GM19438 (cell line): ENCODE measurements at regions not wholly inside any gene's neighbourhood (a gene's known extent, or its start where the extent isn't known, plus 50 kb on each side); places are given as distances from the start of the nearest gene placed in this dataset.

Source experiments
- ATAC-seq: cut with Tn5 transposase; IDR thresholded peaks from one replicate; pipeline ENCODE4 v1.9.1; 2021; ENCODE audit warnings: low read depth; ENCODE audit not compliant: unreplicated experiment

GRCh38 chr1:191546803-191547202 lies 611.5 kb upstream of the RGS18 start:
- no peak for ATAC-seq

GRCh38 chr1:191551019-191551418 lies 607.2 kb upstream of the RGS18 start:
- no peak for ATAC-seq

- ATAC-seq: no peak
Measured at GRCh38 chr1:191558379-191558778, 599.9 kb upstream of the RGS18 start.

- ATAC-seq: no peak
Measured at GRCh38 chr1:191561276-191561675, 597.0 kb upstream of the RGS18 start.

- ATAC-seq: no peak
Measured at GRCh38 chr1:191564275-191564674, 594.0 kb upstream of the RGS18 start.

- ATAC-seq: no peak
Measured at GRCh38 chr1:191572479-191572878, 585.8 kb upstream of the RGS18 start.

- ATAC-seq: no peak
Measured at GRCh38 chr1:191575180-191575579, 583.1 kb upstream of the RGS18 start.

GRCh38 chr1:191575746-191576145 lies 582.5 kb upstream of the RGS18 start:
- no peak for ATAC-seq

GRCh38 chr1:191577213-191577612 lies 581.0 kb upstream of the RGS18 start:
- ATAC-seq: no peak

GRCh38 chr1:191578281-191578680 lies 580.0 kb upstream of the RGS18 start:
- ATAC-seq: no peak

GRCh38 chr1:191579019-191579418 lies 579.2 kb upstream of the RGS18 start:
- no peak for ATAC-seq

GRCh38 chr1:191582169-191582568 lies 576.1 kb upstream of the RGS18 start:
- peak; percentile 59 for ATAC-seq

GRCh38 chr1:191585095-191585494 lies 573.2 kb upstream of the RGS18 start:
- ATAC-seq: no peak

- ATAC-seq: no peak
Measured at GRCh38 chr1:191588905-191589304, 569.4 kb upstream of the RGS18 start.

- no peak for ATAC-seq
Measured at GRCh38 chr1:191589536-191589935, 568.7 kb upstream of the RGS18 start.

- ATAC-seq: no peak
Measured at GRCh38 chr1:191590578-191590977, 567.7 kb upstream of the RGS18 start.

- no peak for ATAC-seq
Measured at GRCh38 chr1:191592039-191592438, 566.2 kb upstream of the RGS18 start.

GRCh38 chr1:191592907-191593306 lies 565.4 kb upstream of the RGS18 start:
- no peak for ATAC-seq

- ATAC-seq: no peak
Measured at GRCh38 chr1:191595170-191595569, 563.1 kb upstream of the RGS18 start.

- no peak for ATAC-seq
Measured at GRCh38 chr1:191608367-191608766, 549.9 kb upstream of the RGS18 start.

- ATAC-seq: no peak
Measured at GRCh38 chr1:191609305-191609704, 549.0 kb upstream of the RGS18 start.

- ATAC-seq: no peak
Measured at GRCh38 chr1:191615101-191615821, 543.0 kb upstream of the RGS18 start.

GRCh38 chr1:191618181-191618580 lies 540.1 kb upstream of the RGS18 start:
- no peak for ATAC-seq
